GM23338 (cell line): ENCODE measurements at regions not wholly inside any gene's neighbourhood (a gene's known extent, or its start where the extent isn't known, plus 50 kb on each side); places are given as distances from the start of the nearest gene placed in this dataset.

Source experiments
- ATAC-seq: fragments of 200-7000 bp; cut with Tn5 transposase; 3 replicates; pipeline ENCODE4 v1.9.1; 2020
- DNase-seq: peaks from one replicate; pipeline ENCODE4 v3.0.0-alpha.2; 2015; ENCODE audit warnings: low spot score
- H2AFZ ChIP-seq: fragments of 200-600 bp; sonication (generic); 2 replicates; pipeline ENCODE4 v1.8.0; 2016; ENCODE audit warnings: antibody characterized with exemption, mild to moderate bottlenecking, moderate library complexity
- H3F3A ChIP-seq: fragments of 200-600 bp; sonication (generic); replicated peaks from 2 replicates; pipeline ENCODE4 v1.8.0; 2017; ENCODE audit warnings: antibody characterized with exemption, mixed run types, low read depth
- H3K27ac ChIP-seq: fragments of 200-600 bp; sonication (generic); 2 replicates; pipeline ENCODE4 v1.6.1; 2016; ENCODE audit warnings: low read depth
- H3K27me3 ChIP-seq: fragments of 200-600 bp; sonication (generic); 2 replicates; pipeline ENCODE4 v1.8.0; 2016; ENCODE audit warnings: mild to moderate bottlenecking, mixed run types, moderate library complexity; ENCODE audit not compliant: insufficient read depth
- H3K36me3 ChIP-seq: fragments of 200-600 bp; sonication (generic); 2 replicates; pipeline ENCODE4 v1.8.0; 2016; ENCODE audit warnings: mild to moderate bottlenecking; ENCODE audit not compliant: insufficient read depth
- H3K4me1 ChIP-seq: fragments of 200-600 bp; sonication (generic); 2 replicates; pipeline ENCODE4 v1.8.0; 2016; ENCODE audit warnings: mild to moderate bottlenecking, moderate library complexity; ENCODE audit not compliant: insufficient read depth
- H3K4me2 ChIP-seq: fragments of 200-600 bp; sonication (generic); 2 replicates; pipeline ENCODE4 v1.7.1; 2017; ENCODE audit warnings: mixed run types
- H3K4me3 ChIP-seq: fragments of 200-600 bp; sonication (generic); 2 replicates; pipeline ENCODE4 v1.6.1; 2016; ENCODE audit warnings: mixed run types
- H3K79me2 ChIP-seq: fragments of 200-600 bp; sonication (generic); replicated peaks from 2 replicates; pipeline ENCODE4 v1.8.0; 2017; ENCODE audit warnings: mild to moderate bottlenecking; ENCODE audit not compliant: insufficient read depth
- H3K9me2 ChIP-seq: fragments of 200-600 bp; sonication (generic); 2 replicates; pipeline ENCODE4 v1.8.0; 2017; ENCODE audit not compliant: insufficient read depth
- H4K20me1 ChIP-seq: fragments of 200-600 bp; sonication (generic); replicated peaks from 2 replicates; pipeline ENCODE4 v1.8.0; 2017; ENCODE audit warnings: mild to moderate bottlenecking; ENCODE audit not compliant: insufficient read depth
- H3K27ac Mint-ChIP-seq: 2 replicates; pipeline ENCODE4 v1.8.0; 2020; ENCODE audit warnings: inconsistent platforms, mild to moderate bottlenecking, moderate library complexity, mixed read lengths
- H3K27me3 Mint-ChIP-seq: 3 replicates; pipeline ENCODE4 v1.8.0; 2022; ENCODE audit warnings: low read depth, mild to moderate bottlenecking, moderate library complexity, mixed read lengths, inconsistent platforms; ENCODE audit not compliant: insufficient read depth, poor library complexity
- H3K36me3 Mint-ChIP-seq: 3 replicates; pipeline ENCODE4 v1.8.0; 2021; ENCODE audit warnings: low read depth, mild to moderate bottlenecking, inconsistent platforms, moderate library complexity, mixed read lengths
- H3K4me1 Mint-ChIP-seq: 3 replicates; pipeline ENCODE4 v1.8.0; 2020; ENCODE audit warnings: mild to moderate bottlenecking, inconsistent platforms, mixed read lengths
- H3K4me3 Mint-ChIP-seq: 3 replicates; pipeline ENCODE4 v1.8.0; 2021; ENCODE audit warnings: moderate library complexity, mild to moderate bottlenecking, inconsistent platforms, mixed read lengths
- H3K9me3 Mint-ChIP-seq: 3 replicates; pipeline ENCODE4 v1.8.0; 2020; ENCODE audit warnings: moderate library complexity, mild to moderate bottlenecking, inconsistent platforms, mixed read lengths
- CREB1 ChIP-seq: fragments of 250-450 bp; sonication (Bioruptor Pico); IDR thresholded peaks from 2 replicates; pipeline ENCODE4 v1.5.0; 2020; ENCODE audit warnings: low read depth, mild to moderate bottlenecking, moderate library complexity
- ETS1 ChIP-seq: IDR thresholded peaks from 2 replicates; pipeline ENCODE4 v1.6.1; 2016; ENCODE audit warnings: antibody characterized with exemption
- EZH2 ChIP-seq: fragments of 200-600 bp; sonication (generic); IDR thresholded peaks from one replicate; pipeline ENCODE4 v1.8.0; 2017; ENCODE audit warnings: antibody characterized with exemption, mild to moderate bottlenecking, low read depth; ENCODE audit not compliant: unreplicated experiment
- JUNB ChIP-seq: IDR thresholded peaks from one replicate; pipeline ENCODE4 v1.6.1; 2016; ENCODE audit warnings: antibody characterized with exemption; ENCODE audit not compliant: unreplicated experiment
- REST ChIP-seq: IDR thresholded peaks from one replicate; pipeline ENCODE4 v1.6.1; 2018; ENCODE audit warnings: antibody characterized with exemption; ENCODE audit not compliant: unreplicated experiment
- ZNF114 ChIP-seq: fragments of 250-450 bp; sonication (Bioruptor Pico); IDR thresholded peaks from 2 replicates; pipeline ENCODE4 v1.5.0; 2020; ENCODE audit warnings: mild to moderate bottlenecking, moderate library complexity
- ZNF331 ChIP-seq: fragments of 250-450 bp; sonication (Bioruptor Pico); IDR thresholded peaks from 2 replicates; pipeline ENCODE4 v1.5.0; 2020; ENCODE audit warnings: low read depth, mild to moderate bottlenecking, moderate library complexity
- ZNF462 ChIP-seq: fragments of 250-450 bp; sonication (Bioruptor Pico); IDR thresholded peaks from 2 replicates; pipeline ENCODE4 v1.5.0; 2020; ENCODE audit warnings: mild to moderate bottlenecking, moderate library complexity

- Histone ChIP-seq H3F3A (no peaks in the 10 kb centered on the region), H3K36me3 (no peaks in the 10 kb centered on the region), H3K79me2 (no peaks in the 10 kb centered on the region), H3K4me2 (no peak overlapping the region), H2AFZ (no peak overlapping the region), H3K4me3 (no peak overlapping the region), H3K4me1 (no peaks in the 10 kb centered on the region), H3K27me3 (no peaks in the 10 kb centered on the region), H3K27ac (no peak overlapping the region), H3K9me2 (no peaks in the 10 kb centered on the region), H4K20me1 (no peaks in the 10 kb centered on the region)
- DNase-seq (no peak), ATAC-seq (no peak)
- Mint-ChIP-seq H3K27me3 (peaks cover 3% of the 10 kb centered on the region), H3K4me3 (no peak overlapping the region), H3K27ac (no peak overlapping the region), H3K4me1 (0 out of 3 replicates have a peak, but pooled peaks cover 3% of the 10 kb centered on the region), H3K9me3 (peaks cover 11% of the 10 kb centered on the region), H3K36me3 (peaks cover 5% of the 10 kb centered on the region; the same call in 1 of the 3 replicates)
- TF ChIP-seq CREB1 (CRISPR knock-in tag) (no peak), JUNB (no peak), ZNF114 (CRISPR knock-in tag) (no peak), ZNF331 (CRISPR knock-in tag) (no peak), EZH2 (no peak), ETS1 (no peak), ZNF462 (CRISPR knock-in tag) (no peak), REST (no peak)
Observed at GRCh38 chr5:161235569-161235968, 311.0 kb downstream of the GABRB2 start.
